DMS114 treated with DMSO at 0.1 percent for 48 hours (cell line): ENCODE measurements at regions not wholly inside any gene's neighbourhood (a gene's known extent, or its start where the extent isn't known, plus 50 kb on each side); places are given as distances from the start of the nearest gene placed in this dataset.
"Not testable (repeated sequence)": the region's sequence is repeated elsewhere in the genome, so short reads cannot be mapped to it uniquely, and the experiment has no call there.

Experiments
- DNase-seq: peaks from one replicate; lab custom pipeline; 2025; ENCODE audit not compliant: unreplicated experiment; lab: John Stamatoyannopoulos, UW

DNA sequence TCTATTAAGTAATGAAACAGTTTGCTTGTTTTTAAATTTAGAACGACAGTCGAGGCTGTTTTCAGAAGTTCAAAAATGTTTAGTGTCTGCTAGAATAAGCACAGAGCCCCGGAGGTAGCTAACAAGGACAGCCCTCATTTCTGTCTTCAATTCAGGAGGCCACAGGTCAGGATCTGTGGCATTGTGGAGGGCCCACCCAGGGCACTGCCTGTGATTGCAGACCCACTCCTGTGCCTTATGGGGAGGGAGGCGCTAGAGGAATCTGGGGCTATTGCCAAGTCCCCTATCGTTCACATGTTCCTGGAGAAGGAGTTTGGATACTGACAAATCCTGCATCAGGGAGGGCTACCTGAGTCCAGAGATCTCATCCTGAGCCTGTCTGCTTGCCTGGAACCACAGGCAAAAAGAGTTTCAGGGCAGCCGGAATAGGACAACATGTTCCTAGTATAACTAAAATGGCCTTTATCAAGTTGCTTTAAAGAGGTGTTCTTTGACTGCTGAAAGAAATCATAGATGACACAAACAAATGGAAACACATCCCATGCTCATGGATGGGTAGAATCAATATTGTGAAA lies 141.5 kb upstream of the ROPN1 start:
- no peak for DNase-seq

DNA sequence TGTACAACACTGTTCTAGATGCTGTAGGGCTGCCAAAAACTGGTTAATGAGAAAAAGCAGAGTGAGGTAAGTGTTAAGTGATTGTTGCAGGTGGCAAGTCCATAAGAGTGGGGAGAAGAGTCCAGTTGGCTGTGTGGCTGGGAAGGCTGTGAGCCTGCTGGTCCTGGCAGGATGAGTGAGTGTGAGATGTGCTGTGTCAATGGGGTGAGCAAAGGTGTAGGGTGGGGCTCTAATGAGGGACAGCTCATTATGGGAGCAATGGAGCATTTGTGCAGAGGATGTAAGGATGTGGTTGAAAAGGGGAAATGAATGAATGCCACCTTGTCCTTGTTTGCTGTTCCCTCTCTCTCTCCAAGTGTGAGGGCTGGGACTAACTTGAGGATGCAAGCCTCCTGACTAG lies 145.3 kb upstream of the ROPN1 start:
- no peak for DNase-seq

DNA sequence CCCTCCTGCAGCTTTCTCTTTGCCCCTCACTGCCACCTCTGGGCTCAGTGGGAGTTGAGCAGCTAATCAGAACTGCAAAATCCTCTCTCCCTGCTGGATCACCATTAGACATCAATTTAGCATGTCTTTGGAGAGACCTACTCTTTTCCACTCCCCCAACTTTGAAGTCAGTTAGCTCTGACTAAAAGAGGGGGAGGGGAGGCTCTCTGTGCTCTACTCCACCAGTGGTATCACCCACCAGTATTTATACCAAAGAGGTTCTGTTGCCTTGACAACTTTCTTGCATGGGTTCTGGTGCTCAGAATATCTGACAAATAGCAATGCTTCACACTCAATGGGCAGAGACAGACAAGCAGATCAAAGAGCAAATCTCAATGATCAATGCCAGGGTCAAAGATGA lies 146.2 kb upstream of the ROPN1 start:
- DNase-seq = no peak

DNA sequence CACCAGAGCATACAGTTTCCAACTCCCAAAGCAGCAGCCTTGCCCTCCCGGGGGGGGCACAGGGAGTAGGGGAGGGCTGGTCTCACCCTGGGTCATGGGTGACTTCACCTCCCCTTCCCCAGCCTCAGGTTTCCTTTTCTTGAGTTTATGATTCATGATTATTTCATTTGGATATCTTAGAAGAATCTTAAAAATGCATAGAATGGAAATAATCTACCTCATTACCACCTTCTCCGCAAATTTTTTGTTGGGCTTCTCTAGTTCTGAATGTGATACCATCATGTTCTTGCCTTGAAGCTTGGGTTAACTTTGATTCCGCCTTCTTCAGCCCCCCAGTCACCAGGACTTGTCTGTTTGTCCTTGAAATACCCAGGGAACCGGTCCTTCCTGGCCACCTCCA lies 148.8 kb upstream of the ROPN1 start:
- no peak for DNase-seq

DNA sequence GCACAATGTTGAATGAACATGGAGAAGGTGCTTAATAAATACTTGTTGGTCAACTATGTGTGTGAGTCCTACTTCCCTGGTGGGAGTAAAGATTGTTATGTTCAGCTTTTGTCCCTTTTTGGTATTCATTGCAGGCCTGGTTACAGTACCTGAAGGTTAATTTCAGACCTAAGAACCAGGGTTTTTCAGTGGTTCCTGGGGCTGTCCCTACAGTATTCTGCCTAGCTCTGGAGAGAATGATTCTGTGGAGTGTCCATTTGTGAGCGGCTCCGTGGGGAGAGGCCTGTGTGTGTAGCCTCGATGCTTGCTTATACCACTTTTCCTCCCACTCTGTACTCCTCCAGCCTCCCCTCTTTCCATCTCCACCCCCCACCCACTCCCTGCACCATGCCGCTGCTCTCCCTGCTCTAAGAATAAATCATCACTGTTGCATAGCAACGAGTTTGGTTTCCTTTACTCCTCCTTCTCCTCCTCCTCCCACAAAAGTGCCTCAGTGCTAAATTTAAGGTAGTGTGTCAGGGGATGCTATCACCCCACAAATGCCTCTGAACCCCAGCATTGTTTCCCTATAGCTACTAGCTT lies 150.6 kb upstream of the ROPN1 start:
- no peak for DNase-seq

DNA sequence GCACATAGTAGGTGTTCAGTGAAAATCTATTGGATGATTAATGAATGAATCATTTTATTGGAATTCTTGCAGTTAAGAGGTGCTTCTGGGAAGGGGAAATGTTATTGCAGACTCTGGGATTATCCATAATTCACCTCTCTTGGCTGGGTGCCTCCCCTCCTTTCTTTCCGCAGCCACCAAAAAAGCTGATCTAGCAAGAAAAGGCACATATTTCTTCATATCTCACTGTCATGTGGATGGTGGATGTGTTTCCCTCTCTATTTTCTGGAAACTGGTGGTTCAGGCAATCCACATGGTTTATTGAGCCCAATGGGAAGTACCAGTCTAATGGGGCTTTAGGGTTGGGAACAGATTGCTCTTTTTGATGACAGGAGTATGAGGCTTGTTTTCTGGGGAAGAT lies 151.1 kb upstream of the ROPN1 start:
- DNase-seq = no peak

DNA sequence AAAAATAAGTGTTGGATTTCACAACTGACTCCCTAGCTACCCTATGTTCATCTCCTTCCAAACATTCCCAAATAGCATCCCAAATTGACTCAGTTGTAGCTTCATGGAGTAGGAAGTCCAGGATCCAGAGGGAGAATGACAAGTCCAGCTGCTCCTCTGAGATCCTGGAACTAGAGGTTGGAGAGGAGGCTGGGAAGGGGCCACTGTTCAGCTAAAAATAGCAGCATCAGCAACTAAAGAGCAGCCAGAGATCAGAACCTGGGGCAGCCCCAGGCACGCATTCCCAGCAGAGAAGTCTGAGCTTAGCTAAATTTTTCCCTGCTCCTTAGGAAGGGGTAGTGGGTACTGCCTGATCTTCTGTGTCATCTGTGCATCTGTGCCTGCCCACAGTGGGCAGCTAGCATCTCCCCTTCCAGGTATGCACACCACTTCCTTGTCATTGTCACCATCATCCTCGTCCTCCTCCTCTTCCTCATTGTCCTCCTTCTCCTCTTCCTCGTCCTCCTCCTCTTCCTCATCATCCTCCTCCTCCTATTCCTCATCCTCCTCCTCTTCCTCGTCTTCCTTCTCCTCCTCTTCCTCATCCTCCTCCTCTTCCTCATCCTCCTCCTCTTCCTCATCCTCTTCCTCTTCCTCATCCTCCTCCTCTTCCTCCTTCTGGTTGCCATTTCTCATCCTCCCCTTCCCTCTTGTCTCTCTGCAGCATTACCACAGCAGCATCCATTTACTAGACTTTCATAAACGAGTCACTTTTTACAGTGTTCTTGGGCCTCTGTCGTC lies 152.3 kb upstream of the ROPN1 start:
- DNase-seq = no peak

DNA sequence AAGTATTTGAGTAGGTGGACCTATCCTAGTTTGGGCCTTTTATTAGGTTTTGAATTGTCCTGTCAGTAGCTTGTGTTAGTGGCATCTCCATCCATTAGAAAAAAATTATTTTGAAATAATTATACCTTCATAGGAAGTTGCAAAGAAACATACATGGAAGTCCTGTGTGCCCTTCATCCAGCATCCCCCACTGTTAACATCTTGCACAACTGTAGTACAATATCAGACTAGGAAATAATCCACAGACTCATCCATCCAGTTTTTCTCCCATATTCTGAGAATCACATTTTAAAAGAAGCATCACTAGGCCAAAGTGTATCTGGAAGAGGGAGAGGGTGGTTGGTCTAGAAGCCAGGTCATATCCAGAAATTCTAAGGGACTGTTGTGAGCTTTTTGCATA lies 155.5 kb upstream of the ROPN1 start:
- no peak for DNase-seq

DNA sequence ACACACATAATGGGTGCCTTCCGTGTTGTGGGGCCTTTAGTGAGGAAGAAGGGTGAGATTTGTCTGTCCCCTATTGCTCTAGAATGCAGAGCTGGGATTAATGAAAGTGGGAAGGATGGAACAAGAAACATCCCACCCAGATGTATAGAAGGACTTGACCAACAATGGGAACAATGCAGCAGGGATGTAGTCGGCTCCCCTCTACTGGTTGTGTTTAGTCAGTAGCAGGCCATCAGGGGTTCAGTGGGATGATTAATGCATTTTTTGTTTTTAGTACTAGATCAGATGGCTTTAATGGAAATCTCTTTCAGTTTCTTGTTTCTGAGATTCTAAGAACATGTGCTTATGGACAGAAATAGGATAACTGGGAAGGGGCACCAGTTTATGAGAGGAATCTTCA lies 156.0 kb upstream of the ROPN1 start:
- DNase-seq = no peak

DNA sequence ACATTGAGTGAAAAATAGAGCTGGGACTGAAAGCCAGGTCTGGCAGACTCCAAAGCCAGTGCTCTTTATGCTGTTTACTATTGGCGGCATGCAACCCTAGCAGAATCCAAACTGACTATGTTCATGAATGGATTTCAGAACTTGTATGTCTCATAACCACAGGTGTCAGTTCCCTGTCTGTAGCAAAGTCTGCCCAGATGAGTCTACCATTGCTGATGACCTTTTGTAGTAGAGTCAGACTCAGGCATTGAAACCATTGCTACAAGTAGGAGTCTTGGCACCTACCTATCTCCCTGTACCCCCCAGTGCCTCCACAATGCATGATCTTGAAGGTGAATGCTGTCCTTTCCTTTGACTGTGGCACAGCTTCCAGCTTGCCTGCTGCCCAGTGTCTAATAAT lies 157.2 kb upstream of the ROPN1 start:
- DNase-seq = no peak

DNA sequence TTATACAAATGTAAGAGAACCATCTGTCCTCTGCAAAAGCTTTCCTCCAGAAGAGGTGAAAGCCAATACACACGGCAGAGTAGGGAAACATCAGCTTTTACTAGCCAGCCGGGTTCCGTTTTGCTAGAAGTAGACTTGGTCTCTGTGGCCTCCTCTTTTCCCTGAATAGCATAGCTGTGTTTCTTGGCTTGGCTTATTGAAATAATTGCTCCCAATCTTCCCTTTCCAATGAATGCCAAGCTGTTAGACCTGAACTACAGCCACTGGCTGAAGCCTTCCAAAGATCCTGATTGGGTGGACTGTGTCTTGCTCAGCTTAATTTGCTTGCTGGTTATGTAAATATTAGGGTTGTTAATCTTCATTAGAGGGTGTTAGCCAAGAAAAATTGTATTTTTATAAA lies 157.8 kb upstream of the ROPN1 start:
- no peak for DNase-seq

DNA sequence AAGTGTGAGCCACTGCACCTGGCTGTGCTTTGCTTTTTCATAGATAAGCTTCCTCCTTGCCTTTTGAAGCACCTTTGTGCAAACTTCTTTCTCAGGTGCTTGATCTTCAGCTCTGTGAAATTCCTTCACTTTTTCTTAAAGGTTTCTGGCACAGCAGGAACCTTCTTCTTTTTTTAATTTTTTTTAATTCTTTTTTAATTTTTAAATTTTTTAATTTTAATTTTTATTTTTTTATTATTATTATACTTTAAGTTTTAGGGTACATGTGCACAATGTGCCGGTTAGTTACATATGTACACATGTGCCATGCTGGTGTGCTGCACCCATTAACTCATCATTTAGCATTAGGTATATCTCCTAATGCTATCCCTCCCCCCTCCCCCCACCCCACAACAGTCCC lies 161.0 kb upstream of the ROPN1 start:
- DNase-seq = not testable (repeated sequence)

DNA sequence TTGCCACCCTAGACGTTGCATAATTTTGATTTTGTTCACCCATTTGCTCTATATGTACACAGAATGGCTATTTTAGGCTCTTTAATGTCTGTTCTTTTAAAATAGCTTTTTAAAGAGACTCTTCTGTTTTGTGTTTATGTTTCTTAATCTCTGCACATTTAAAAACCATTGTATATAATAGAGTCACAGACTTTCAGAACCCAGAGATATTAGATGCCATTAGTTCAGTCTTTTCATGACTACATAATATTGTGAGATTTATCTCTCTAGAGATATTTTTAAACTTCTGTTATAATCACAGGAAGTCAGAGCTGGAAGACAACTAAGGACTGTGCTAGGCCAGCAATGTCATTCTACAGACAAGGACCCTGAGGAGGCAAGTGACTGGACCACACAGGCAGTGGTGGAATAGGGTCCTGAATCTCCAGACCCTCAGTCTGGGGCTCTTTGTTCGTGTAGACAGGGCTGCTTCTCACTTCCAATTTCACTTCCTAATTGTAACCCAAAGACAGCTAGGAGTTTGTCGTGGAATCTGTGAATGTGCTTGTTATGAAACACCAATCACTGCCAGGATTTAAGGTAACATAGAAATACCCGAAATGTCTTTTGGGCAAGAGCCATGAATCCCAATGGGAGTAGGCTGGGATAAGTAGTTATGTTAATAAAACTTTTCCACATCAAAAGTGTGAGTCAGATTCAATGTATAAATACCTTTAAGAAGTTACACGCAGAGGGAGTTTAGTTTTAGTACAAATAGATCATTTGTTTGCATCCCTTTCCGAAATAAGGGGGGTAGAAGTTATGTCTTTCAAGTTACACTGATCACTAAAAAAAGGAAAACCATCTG lies 165.2 kb upstream of the ROPN1 start:
- DNase-seq = no peak

DNA sequence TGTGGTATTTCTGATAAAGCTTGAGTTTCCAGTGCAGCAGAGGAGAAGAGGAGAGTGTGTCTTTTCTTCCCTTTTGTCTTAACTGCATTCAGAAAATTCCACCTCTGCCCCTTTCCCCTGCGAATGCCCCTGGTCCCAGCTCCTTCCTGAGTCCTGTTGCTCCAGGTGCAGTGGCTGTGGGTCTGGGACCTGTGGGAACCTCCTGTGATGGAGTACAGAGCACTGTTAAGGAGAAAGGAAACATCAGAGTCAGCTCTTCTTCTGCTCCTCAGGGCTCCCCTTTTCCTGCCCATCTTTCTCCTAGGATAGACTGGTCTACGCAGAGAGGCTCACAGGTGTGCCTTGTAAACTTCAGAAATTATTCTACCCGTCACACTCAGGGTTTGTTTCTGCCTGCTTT lies 165.8 kb upstream of the ROPN1 start:
- no peak for DNase-seq

DNA sequence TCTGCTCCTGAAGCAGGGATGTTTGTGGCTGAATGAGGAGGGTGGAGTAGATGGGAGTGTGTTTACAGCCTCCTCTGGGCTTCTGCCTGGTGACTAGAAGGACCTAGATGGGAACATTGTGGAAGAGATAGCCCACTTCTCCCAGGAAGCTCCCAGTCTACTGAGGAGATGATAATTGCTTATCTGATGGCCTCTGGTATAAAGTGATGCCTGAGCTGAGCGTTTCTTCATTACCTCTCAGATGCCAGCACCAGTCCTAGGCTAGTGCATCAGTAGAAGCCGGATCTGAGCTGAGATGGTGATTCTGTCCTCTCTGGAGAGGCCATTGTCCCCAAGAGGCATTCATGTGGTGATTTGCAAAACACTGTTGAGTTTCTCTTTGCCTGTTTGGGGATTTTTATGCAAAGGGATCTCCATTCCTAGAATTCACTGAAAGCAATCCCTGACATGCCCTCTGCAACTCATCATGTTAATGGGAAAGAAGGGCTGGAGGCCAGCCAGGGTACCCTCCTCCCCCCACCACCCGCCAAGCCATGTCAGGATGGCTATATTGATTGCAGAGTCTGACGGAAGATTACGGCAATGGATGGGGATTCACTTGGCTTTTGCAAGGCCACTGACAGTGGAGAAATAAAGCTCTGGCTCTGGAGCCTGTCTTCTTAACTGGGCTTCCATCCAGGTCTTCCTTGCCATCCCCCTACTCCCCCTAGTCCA lies 166.4 kb upstream of the ROPN1 start:
- no peak for DNase-seq

DNA sequence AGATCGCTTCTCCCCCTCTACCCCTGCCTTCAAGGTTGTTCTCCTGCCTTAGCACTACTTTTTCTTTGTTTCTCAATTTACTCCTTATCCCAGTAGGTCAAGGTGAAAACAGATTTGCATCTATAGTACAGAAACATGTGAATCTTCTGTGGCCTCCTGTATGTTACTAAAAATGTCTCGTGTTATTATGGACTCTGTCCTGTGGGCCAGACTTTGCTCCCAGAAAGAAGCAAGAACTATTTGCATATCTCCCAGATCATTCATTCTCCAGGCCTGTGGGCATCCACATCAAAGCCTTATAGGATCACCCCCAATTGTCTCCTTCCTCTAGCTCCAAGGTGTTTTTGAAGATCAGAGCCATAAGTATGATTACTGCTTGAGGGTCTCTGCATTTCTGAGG lies 169.5 kb upstream of the ROPN1 start:
- no peak for DNase-seq

DNA sequence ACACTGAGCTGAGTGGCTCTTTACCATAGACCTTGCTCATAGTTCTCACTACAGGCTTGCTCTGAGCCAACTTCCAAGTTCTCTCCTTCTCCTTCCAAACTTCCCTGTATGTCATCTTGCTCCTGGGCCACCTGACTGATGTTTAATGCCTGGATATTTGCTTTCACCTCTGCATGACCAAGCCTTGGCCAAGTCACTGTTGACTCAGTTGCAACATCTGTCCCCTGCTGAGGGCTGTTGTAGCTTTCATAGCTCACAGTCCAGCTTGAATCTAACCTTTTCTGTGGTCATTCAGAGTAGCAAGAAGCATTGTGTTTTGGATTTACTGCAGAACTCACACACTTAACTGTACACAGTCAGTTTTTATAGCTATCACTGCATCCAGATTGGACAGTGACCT lies 171.8 kb upstream of the ROPN1 start:
- DNase-seq = no peak

DNA sequence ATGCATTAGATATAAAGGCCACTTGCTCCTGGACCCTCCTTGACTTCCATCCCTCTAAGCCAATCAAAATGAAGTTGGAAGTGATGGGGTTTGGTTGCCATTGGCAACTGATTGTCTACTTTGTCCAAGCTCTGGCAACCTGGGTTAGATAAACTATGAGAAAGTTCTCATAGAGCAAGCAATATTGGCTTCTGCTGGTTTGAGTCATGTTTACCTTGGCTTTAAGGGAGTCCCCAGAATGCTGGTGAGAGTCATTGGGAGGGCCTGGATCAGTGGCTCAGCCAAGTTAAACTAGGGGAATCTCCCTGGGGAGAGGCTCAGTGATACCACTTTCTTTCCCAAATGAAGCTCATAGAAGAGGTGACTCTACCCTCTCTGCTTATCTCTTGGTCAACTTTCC lies 176.3 kb upstream of the ROPN1 start:
- DNase-seq = no peak

DNA sequence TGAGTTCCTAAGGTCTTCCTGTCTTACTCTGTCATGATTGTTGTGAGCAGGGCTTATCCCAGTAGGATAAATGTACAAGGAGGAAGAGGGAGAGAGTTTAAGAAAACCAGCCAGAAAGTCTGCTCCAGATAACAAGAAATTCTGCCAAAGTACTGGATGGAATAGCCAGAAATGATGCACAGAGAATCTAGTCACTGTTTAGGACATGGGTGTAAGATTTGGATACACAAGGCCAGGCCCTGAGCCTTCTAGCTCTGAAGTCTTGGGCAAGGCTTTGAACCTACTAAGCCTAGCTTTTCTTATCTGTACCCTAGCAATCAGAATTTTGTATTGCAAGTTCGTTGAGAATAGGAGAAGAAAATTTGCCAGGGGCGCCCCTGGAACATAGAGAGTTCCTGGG lies 180.4 kb upstream of the ROPN1 start:
- DNase-seq = no peak

DNA sequence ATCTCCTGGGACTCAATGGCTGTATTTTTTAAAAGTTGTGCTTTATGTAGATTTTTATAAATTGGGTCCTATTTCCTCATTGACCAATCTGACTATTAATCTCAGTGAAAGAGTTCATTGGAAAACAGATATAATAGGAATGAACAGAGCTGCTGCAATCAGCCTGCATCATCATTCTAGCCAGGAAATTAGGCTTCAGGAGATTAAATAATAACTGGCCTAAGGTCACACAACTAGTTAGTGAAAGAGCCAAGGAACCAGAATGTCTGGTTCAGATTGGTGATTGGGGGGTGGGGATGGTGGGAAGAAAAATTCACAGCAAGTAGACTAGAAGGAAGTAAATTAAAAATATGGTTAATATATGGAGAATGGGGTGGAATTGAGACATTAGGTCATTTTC lies 180.9 kb upstream of the ROPN1 start:
- DNase-seq = no peak

DNA sequence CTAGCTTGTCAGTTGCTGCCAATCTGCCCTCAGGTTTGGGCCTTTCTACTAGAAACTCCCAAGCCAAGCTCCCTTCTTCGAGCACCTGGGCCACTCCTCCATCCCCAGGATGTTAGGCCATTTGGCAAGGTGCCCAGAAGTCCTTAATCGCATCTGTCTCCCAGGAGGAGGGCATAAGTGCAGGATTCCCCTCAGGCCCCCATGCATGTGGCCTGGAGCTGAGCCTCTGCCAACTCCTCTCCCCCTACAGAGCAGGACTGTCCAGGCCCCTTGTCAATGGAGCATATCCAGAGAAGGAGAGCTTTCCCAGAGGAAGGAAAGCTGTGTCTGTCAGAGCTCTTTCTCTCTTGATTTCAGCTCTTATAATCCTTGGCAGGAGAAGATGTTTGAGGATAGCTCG lies 182.6 kb upstream of the ROPN1 start:
- DNase-seq = no peak
